CD1c-positive myeloid dendritic cell (primary cell): ENCODE measurements at regions not wholly inside any gene's neighbourhood (a gene's known extent, or its start where the extent isn't known, plus 50 kb on each side); places are given as distances from the start of the nearest gene placed in this dataset.
A peak's percentile ranks its signal among the peaks of the same experiment; 100 is the strongest.
"Not testable (repeated sequence)": the region's sequence is repeated elsewhere in the genome, so short reads cannot be mapped to it uniquely, and the experiment has no call there.

Experiments used
- DNase-seq: peaks from one replicate; pipeline ENCODE4 v3.0.0-alpha.2; 2016; ENCODE audit errors: extremely low spot score

- peak; percentile 47 for DNase-seq
Measured at GRCh38 chr9:111276431-111277128, 53.4 kb downstream of the OR2K2 start.

GRCh38 chr9:111274737-111275136 is 55.3 kb downstream of the OR2K2 start:
- no peak for DNase-seq

- DNase-seq, result no peak
Measured at GRCh38 chr9:111272581-111272980, 57.4 kb downstream of the OR2K2 start.

GRCh38 chr9:111271481-111272080 is 58.4 kb downstream of the OR2K2 start:
- DNase-seq, result no peak

- no peak for DNase-seq
Measured at GRCh38 chr9:111271047-111271446, 59.0 kb downstream of the OR2K2 start.

DNA sequence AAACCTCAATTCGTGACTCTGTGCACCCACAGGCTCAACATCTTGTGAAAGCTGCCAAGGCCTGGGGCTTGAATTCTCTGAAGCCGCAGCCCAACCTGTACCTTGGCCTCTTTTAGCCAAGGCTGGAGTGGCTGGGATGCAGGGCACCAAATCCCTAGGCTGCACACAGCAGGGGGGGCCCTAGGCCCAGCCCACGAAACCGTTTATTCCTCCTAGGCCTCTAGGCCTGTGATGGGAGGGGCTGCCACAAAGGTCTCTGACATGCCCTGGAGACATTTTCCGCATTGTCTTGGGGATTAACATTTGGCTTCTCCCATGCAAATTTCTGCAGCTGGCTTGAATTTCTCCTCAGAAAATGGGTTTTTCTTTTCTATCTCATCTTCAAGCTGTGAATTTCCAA is 64.0 kb downstream of the OR2K2 start:
- DNase-seq, result not testable (repeated sequence)

GRCh38 chr9:111263116-111263515 is 66.9 kb downstream of the OR2K2 start:
- DNase-seq, result no peak

DNA sequence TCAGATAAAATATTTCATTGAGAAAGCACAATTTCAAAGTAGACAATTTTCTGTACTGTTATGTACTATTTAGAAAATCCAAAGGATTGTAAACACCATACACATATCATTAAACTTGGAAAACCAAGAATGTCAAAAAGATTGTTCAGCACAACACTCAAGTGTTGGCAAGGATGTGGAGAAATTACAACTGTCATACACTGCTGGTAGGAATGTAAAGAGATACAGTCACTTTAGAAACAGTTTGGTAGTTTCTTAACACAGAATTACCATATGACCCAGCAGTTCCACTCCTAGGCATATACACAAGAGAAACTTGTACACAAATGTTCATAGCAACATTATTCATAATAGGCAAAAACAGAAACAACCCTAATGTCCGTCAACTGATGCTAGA is 71.2 kb downstream of the OR2K2 start:
- no peak for DNase-seq

DNA sequence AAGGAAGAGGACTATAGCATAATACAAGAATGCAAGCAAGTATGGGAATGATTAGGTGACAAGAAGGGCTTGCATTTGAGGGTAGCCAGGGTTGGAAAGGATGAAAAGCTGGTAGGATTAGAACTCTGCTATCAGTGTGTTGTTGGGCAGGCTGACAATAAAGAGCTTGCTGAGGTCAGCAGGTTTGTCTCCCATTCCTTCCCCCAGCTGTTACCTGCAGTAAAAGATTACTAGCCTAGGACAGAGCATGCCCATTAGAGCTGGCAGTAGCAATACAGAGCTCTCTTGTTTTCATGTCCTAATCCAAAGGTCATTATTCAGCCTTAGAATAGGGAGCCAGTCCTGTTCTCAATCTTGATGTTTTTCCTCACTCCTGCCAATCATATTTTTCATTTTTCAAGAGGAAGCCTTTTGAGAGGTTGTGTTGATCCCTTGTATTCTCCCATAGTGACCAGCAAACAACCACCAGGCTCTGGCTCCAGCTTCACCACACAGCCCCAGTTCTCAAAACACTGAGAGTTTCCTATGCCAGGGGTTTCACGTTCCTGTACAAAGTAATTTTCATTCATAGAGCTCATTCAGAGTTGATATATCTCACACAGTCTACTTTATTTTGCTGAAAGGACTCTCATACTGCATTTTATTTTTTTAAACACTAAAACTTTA is 71.7 kb downstream of the OR2K2 start:
- no peak for DNase-seq

DNA sequence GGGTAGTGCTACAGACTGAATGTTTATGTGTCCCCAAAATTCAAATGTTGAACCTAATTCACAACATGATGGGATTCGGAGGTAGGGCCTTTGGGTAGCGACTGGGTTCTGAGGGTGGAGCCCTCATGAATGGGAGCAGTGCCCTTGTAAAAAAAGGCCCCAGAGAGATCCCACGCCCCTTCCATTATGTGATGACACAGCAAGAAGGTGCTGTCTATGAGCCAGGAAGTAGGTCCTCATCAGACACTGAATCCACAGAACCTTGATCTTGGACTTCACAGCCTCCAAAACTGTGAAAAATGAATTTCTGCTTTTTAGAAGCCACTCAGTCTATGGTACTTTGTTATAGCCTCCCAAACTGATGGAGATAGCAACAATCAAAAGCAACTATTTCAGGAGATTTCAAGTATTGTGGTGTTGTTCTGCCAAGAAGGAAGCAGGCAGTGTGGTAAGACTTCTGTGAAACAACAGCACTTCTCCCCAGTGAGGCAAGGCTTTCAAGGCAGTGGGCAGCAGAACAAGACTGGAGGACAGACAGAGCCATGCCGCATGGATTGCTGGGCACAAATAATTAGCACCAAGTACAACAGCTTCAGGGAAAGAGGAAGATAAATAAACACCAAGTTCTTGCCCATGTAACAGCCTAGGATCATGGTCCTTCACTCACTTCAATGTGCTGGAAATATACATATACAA is 76.1 kb downstream of the OR2K2 start:
- DNase-seq, result peak; percentile 62

- DNase-seq, result no peak
Measured at GRCh38 chr9:111250875-111251842, 78.9 kb downstream of the OR2K2 start.

DNA sequence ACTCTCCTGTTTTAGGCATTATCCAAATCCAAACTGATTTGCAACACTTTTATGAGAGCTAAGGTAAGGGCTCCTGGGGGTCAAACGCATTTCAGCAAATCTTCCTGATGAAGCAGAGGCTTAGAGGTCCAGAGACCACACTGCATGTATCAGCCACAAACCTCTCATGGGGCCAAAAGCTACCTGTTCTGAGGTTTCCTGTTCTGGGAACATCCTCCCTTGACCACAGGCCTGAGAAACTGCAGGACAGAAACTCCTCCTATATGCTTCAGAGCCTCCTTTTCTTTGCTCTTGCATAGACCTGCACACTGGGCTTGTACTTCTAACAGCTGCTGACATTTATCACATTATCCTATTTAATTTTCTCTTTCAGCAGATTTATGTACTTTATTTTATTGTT is 92.6 kb downstream of the OR2K2 start:
- DNase-seq, result no peak

GRCh38 chr9:111236332-111236731 is 93.7 kb downstream of the OR2K2 start:
- no peak for DNase-seq

DNA sequence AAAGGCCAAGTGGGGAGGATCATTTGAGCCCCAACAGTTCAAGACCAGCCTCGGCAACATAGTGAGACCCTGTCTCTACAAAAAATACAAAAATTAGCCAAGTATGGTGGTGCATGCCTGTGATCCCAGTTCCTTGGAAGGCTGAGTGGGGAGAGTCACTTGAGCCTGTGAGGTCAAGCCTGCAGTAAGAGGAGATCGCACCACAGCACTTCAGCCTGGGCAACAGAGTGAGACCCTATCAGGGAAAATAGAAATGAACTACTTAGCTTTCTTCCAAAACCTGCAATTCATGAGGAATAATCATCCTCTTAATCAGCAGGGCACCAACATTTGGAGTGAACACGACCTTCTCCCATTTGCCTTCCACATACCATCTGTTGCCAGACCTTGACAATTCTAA is 96.1 kb downstream of the OR2K2 start:
- DNase-seq, result no peak

- no peak for DNase-seq
Measured at GRCh38 chr9:111232997-111233790, 96.8 kb downstream of the OR2K2 start.

GRCh38 chr9:111231801-111232580 is 98.0 kb downstream of the OR2K2 start:
- DNase-seq, result no peak

- DNase-seq, result no peak
Measured at GRCh38 chr9:111222757-111223156, 107.3 kb downstream of the OR2K2 start.

DNA sequence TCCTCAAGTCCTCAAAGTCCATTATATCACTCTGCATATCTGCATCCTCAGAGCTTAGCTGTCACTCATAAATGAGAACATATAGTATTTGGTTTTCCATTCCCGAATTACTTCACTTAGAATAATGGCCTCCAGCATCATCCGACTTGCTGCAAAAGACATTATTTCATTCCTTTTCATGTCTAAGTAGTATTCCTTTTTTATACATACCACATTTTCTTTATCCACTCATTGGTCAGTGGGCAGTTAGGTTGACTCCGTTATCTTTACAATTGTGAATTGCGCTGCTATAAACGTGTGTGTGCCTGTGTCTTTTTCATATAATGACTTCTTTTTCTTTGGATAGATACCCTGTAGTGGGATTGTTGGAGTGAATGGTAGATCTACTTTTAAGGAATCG is 117.2 kb downstream of the OR2K2 start:
- no peak for DNase-seq

DNA sequence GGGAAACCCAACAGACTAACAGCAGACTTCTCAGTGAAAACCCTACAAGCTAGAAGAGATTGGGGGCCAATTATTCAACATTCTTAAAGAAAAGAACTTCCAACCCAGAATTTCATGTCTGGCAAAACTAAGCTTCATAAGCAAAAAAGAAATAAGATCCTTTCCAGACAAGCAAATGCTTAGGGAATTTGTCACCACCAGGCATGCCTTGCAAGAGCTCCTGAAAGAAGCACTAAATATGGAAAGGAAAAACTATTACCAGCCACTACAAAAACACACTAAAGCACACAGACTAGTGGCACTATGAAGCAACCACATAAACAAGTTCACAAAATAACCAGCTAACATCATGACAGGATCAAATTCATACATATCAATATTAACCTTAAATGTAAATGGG is 131.1 kb downstream of the OR2K2 start:
- DNase-seq, result no peak

- no peak for DNase-seq
Measured at GRCh38 chr9:111197256-111197655, 132.8 kb downstream of the OR2K2 start.
